Endothelial cell of umbilical vein (primary cell): ENCODE measurements at regions not wholly inside any gene's neighbourhood (a gene's known extent, or its start where the extent isn't known, plus 50 kb on each side); places are given as distances from the start of the nearest gene placed in this dataset.

Source experiments
- BruUV-seq: library from RNA; stranded (reverse); fragments of 400-500 nt; replicated peaks from 2 replicates; lab custom pipeline; 2021; lab: Mats Ljungman, UMichigan
- CTCF ChIA-PET: fragments of 300-600, 350-600 bp; sonication (Branson Sonifier 250); formaldehyde crosslinking; loops from one replicate; lab custom pipeline; 2021; ENCODE audit warnings: antibody characterized with exemption, inconsistent platforms; lab: Charles Lee
- POLR2A ChIA-PET: fragments of 300-600, 350-600 bp; sonication (Branson Sonifier 250); formaldehyde crosslinking; loops from one replicate; lab custom pipeline; 2021; ENCODE audit warnings: antibody characterized with exemption, inconsistent platforms; lab: Charles Lee
- DNase-seq: peaks from one replicate; pipeline ENCODE4 v3.0.0-alpha.2; 2011; ENCODE audit warnings: low read depth, low spot score
- FAIRE-seq: peaks from 2 replicates; lab custom pipeline; 2011; peaks lifted over from hg19 to GRCh38; lab: Jason Lieb, UNC
- H2AFZ ChIP-seq: 2 replicates; pipeline ENCODE4 v1.6.0; 2012; ENCODE audit warnings: low read depth, low read length, control low read depth, inconsistent platforms
- H3K27ac ChIP-seq: 2 replicates; pipeline ENCODE4 v1.5.1; 2011; ENCODE audit warnings: low read depth, mild to moderate bottlenecking, control low read depth, low read length, moderate library complexity; ENCODE audit not compliant: insufficient read depth
- H3K27me3 ChIP-seq, 2 experiments: 2 replicates each; pipeline versions ENCODE4 v1.6.0 to v1.6.1; 2011; ENCODE audit warnings: low read length in 2 of 2, mixed read lengths in 1 of 2; ENCODE audit not compliant: control insufficient read depth in 2 of 2, insufficient read depth in 2 of 2
- H3K36me3 ChIP-seq, 2 experiments: 2 replicates in 1 of 2; 3 replicates in 1 of 2; pipeline ENCODE4 v1.5.1; 2011; ENCODE audit warnings: low read length in 2 of 2, mild to moderate bottlenecking in 1 of 2, moderate library complexity in 1 of 2; ENCODE audit not compliant: control insufficient read depth in 2 of 2, insufficient read depth in 2 of 2; ENCODE audit errors: extremely low read depth in 1 of 2
- H3K4me1 ChIP-seq: 3 replicates; pipeline ENCODE4 v1.5.1; 2011; ENCODE audit warnings: mild to moderate bottlenecking, low read length; ENCODE audit not compliant: control insufficient read depth, insufficient read depth; ENCODE audit errors: extremely low read depth
- H3K4me2 ChIP-seq: 2 replicates; pipeline ENCODE4 v1.6.1; 2011; ENCODE audit warnings: low read length, control low read depth, mixed read lengths; ENCODE audit not compliant: insufficient read depth
- H3K4me3 ChIP-seq, 3 experiments: fragments of 200-600 bp in 1 of 3; sonication (generic), shearing (Covaris generic) in 1 of 3; replicated peaks in 1 of 3; 2 replicates each; pipeline ENCODE4 v1.5.1; 2011 to 2016; ENCODE audit warnings: control low read depth in 3 of 3, low read length in 3 of 3, mild to moderate bottlenecking in 2 of 3, inconsistent platforms in 1 of 3, low read depth in 1 of 3, moderate library complexity in 1 of 3; ENCODE audit not compliant: insufficient read depth in 1 of 3
- H3K79me2 ChIP-seq: 2 replicates; pipeline ENCODE4 v1.6.0; 2012; ENCODE audit warnings: low read length, inconsistent platforms; ENCODE audit not compliant: control insufficient read depth, insufficient read depth
- H3K9ac ChIP-seq: replicated peaks from 2 replicates; pipeline ENCODE3; 2011; ENCODE audit warnings: low read length, control low read depth; ENCODE audit not compliant: insufficient read depth; ENCODE audit errors: extremely low read depth
- H3K9me1 ChIP-seq: replicated peaks from 3 replicates; pipeline ENCODE4 v1.6.0; 2011; ENCODE audit warnings: mild to moderate bottlenecking, low read length; ENCODE audit not compliant: control insufficient read depth, insufficient read depth; ENCODE audit errors: extremely low read depth
- H3K9me3 ChIP-seq: replicated peaks from 2 replicates; pipeline ENCODE4 v1.5.1; 2012; ENCODE audit warnings: low read length, inconsistent platforms; ENCODE audit not compliant: control insufficient read depth, insufficient read depth
- H4K20me1 ChIP-seq: replicated peaks from 2 replicates; pipeline ENCODE3; 2011; ENCODE audit warnings: mild to moderate bottlenecking, low read length; ENCODE audit not compliant: control insufficient read depth, insufficient read depth; ENCODE audit errors: extremely low read depth
- EZH2 ChIP-seq: IDR thresholded peaks from 2 replicates; pipeline ENCODE4 v1.6.1; 2012; ENCODE audit warnings: borderline replicate concordance, low read depth, mild to moderate bottlenecking, moderate library complexity, low read length, inconsistent platforms; ENCODE audit not compliant: severe bottlenecking
- FOS ChIP-seq: IDR thresholded peaks from 2 replicates; pipeline ENCODE4 v1.6.1; 2011; ENCODE audit warnings: mild to moderate bottlenecking, low read length, moderate library complexity, borderline replicate concordance; ENCODE audit not compliant: insufficient read depth
- GATA2 ChIP-seq: IDR thresholded peaks from 2 replicates; pipeline ENCODE4 v1.7.0; 2011; ENCODE audit warnings: low read depth, mild to moderate bottlenecking, moderate library complexity, mixed read lengths, low read length; ENCODE audit not compliant: insufficient read length, insufficient read depth
- JUN ChIP-seq: IDR thresholded peaks from 2 replicates; pipeline ENCODE4 v1.6.1; 2011; ENCODE audit warnings: borderline replicate concordance, low read depth; ENCODE audit not compliant: insufficient read length, insufficient read depth
- MYC ChIP-seq: IDR thresholded peaks from one replicate; pipeline ENCODE4 v1.6.1; 2011; ENCODE audit warnings: mild to moderate bottlenecking, low read depth, low read length
- POLR2A ChIP-seq: IDR thresholded peaks from 2 replicates; pipeline ENCODE4 v1.6.1; 2012; ENCODE audit warnings: low read depth, mild to moderate bottlenecking, control low read depth, low read length
- POLR2AphosphoS5 ChIP-seq: IDR thresholded peaks from 2 replicates; pipeline ENCODE4 v1.6.1; 2012; ENCODE audit warnings: low read depth, mild to moderate bottlenecking, control low read depth, low read length, moderate library complexity; ENCODE audit not compliant: insufficient read depth
- dilution Hi-C: fragments of 300-500 bp; cut with MboI; formaldehyde crosslinking; loops from one replicate; pipeline ENCODE4 v1.15.0; 2019; ENCODE audit warnings: low sequenced_read_pairs; ENCODE audit not compliant: extremely low pct_ligation_motif_present
- intact Hi-C: fragments of 100-400 bp; cut with micrococcal nuclease; formaldehyde crosslinking; loops from one replicate; pipeline ENCODE4 v1.10.0; 2022
- TF ChIP-seq, protein P1 (sequence below), 2 donors: IDR thresholded peaks; 1 replicate in 1 of 2; 2 replicates in 1 of 2; pipeline ENCODE4 v1.5.1; 2011; ENCODE audit warnings: low read length in 2 of 2, mild to moderate bottlenecking in 2 of 2, moderate library complexity in 2 of 2, control low read depth in 1 of 2, inconsistent platforms in 1 of 2, low read depth in 1 of 2; ENCODE audit not compliant: insufficient read depth in 1 of 2; ENCODE audit errors: extremely low read depth in 1 of 2
- TF ChIP-seq, protein P2 (sequence below): IDR thresholded peaks from 2 replicates; pipeline ENCODE4 v1.6.1; 2011; ENCODE audit not compliant: insufficient read depth, insufficient read length

DNA sequence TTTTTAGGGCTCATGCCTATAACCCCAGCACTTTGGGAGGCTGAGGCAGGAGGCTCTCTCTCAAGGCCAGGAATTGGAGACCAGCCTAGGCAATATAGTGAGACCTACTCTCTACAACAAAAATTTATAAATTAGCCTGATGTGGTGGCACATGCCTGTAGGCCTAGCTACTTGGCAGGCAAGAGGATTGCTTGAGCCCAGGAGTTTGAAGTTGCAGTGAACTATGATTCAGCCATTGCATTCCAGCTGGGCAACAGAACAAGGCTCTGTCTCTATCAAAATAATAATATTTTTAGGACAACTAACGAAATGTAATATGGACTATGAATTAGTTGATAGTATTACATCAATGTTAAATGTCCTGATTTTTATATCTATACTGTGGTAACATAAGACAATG, 68.8 kb upstream of the ARID1A start:
- ChIA-PET CTCF (no interaction called here), POLR2A (no interaction called here)
- Histone ChIP-seq H3K4me2 (no peak overlapping the region), H3K27ac (no peak overlapping the region), H3K9me1 (no peaks in the 10 kb centered on the region), H2AFZ (no peak overlapping the region), H4K20me1 (no peaks in the 10 kb centered on the region), H3K36me3 (no peaks in the 10 kb centered on the region), H3K9me3 (no peaks in the 10 kb centered on the region), H3K27me3 (peaks cover 0 to 2% of the 10 kb centered on the region in 2 experiments), H3K4me1 (no peaks in the 10 kb centered on the region), H3K9ac (no peak overlapping the region), H3K4me3 (no peak overlapping the region), H3K79me2 (no peaks in the 10 kb centered on the region)
- FAIRE-seq (no peak), DNase-seq (no peak)
- no TSS peak for BruUV-seq
- dilution Hi-C loops = no loop called here
- TF ChIP-seq POLR2A = no peak
- TF ChIP-seq EZH2 = no peak
- TF ChIP-seq POLR2AphosphoS5 = no peak
- TF ChIP-seq, protein P1, sequence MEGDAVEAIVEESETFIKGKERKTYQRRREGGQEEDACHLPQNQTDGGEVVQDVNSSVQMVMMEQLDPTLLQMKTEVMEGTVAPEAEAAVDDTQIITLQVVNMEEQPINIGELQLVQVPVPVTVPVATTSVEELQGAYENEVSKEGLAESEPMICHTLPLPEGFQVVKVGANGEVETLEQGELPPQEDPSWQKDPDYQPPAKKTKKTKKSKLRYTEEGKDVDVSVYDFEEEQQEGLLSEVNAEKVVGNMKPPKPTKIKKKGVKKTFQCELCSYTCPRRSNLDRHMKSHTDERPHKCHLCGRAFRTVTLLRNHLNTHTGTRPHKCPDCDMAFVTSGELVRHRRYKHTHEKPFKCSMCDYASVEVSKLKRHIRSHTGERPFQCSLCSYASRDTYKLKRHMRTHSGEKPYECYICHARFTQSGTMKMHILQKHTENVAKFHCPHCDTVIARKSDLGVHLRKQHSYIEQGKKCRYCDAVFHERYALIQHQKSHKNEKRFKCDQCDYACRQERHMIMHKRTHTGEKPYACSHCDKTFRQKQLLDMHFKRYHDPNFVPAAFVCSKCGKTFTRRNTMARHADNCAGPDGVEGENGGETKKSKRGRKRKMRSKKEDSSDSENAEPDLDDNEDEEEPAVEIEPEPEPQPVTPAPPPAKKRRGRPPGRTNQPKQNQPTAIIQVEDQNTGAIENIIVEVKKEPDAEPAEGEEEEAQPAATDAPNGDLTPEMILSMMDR (IDR thresholded peaks at IDR 0.05; ENCODE audit: extremely low read depth in 1 of 2, insufficient read depth in 1 of 2, low read depth in 1 of 2, low read length in 2 of 2) = no peak
- no peak for TF ChIP-seq MYC
- TF ChIP-seq, protein P2, sequence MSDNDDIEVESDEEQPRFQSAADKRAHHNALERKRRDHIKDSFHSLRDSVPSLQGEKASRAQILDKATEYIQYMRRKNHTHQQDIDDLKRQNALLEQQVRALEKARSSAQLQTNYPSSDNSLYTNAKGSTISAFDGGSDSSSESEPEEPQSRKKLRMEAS = no peak
- no peak for TF ChIP-seq GATA2
- TF ChIP-seq FOS = no peak
- TF ChIP-seq JUN = no peak
- intact Hi-C loops = no loop called here
